A204.1 (cell line): ENCODE measurements at regions not wholly inside any gene's neighbourhood (a gene's known extent, or its start where the extent isn't known, plus 50 kb on each side); places are given as distances from the start of the nearest gene placed in this dataset.

ENCODE experiments used
- FAIRE-seq: peaks from 2 replicates; lab custom pipeline; 2012; peaks lifted over from hg19 to GRCh38; lab: Jason Lieb, UNC

DNA sequence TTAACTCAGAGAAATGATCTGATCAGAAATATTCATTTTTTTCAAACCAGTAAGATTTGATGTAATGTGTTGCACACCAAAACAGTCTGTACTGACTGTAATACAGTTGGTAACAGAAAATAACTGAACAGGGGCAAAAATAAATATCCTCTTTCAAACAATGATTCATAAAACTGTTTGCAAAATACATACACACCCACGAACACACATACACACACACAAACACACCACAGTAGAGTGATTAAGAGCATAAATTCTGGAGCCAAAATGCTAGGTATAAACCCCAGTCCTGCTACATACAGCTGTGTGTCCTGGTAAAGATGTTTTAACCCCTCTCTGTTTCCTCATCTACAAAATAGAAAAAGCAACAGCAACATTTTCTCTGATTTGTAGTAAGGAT is 376.6 kb downstream of the PDGFC start:
- FAIRE-seq: no peak

- FAIRE-seq: no peak
These were observed 377.0 kb downstream of the PDGFC start for GRCh38 chr4:156594624-156595023.

- peak; percentile 91 for FAIRE-seq
These were observed 378.1 kb downstream of the PDGFC start for GRCh38 chr4:156593464-156593863.

- no peak for FAIRE-seq
These were observed 379.9 kb downstream of the PDGFC start for GRCh38 chr4:156591679-156592078.

GRCh38 chr4:156584100-156584499 is 387.5 kb downstream of the PDGFC start:
- no peak for FAIRE-seq

DNA sequence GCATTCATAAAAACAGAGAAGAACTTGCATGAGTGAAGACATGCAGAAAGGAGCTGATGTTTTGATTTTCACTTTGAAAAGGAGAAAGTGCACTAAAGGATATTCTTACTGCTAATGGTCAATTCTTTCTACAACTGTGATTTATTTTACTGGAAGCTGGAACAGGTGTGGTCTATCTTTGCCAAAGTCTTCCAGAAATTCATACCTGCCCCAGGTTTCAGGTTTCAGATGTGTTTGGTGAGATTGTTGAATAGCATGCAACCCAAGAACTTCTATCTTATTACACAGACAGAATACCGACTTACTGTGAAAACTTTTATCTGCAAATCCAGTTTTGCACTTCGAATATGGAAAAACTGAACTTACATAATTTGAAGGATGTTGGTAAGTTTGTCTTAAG is 388.3 kb downstream of the PDGFC start:
- no peak for FAIRE-seq

DNA sequence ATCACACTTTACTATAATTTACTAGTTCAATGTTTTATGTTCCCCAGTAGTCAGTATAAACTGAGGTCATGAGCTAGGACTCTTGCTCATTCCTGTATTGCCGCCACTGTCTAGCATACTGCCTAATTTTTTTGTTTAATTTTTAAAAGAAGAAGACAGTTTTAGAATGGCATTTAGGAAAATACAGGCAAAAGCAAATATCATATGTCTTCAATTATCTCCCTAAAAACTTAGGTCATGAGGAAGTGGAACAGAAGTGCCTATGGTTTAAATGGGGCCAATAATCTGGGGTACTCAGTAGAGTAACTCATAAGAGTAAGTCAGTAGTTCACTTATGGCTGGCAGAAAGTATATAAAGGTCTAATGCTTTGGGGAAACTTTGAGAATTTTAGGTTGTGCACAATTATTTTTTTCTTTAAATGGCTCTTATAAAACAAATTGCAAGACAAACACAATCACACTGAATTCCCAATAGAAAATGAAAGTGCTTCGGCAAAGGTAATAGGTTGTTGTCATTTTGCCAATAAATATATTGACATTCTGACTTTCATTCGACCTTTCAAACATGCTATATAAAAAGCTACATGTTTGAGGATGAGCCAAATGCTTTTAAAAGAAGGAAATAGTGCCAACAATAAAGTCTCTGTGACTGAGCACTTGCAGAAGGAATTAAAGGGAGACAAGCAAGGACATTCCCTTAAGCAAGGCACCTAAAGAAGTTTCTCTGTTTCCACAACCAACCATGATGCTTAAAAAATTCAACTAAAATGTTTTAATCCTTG is 390.1 kb downstream of the PDGFC start:
- peak; percentile 95 for FAIRE-seq

DNA sequence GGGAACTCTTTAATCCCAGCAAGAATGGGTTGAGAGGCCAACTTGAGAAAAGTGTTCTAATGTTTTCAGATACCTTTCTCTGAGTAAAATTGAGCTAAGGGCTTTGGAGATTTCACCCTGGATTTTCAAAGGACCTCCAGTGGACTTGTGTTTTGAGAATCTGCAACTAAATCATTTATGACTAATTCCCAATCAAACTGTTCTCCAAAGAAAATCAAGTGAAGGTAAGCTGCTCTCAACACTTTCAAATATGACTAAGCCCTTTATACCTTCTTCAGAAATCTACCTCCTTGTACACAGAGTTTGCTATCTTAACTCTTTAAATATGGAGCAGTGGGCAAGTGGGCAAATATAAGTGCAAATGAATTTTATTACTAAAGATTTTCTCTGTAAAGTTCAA is 392.9 kb downstream of the PDGFC start:
- FAIRE-seq: no peak

- no peak for FAIRE-seq
These were observed 393.6 kb downstream of the PDGFC start for GRCh38 chr4:156578005-156578404.

GRCh38 chr4:156576946-156577345 is 394.7 kb downstream of the PDGFC start:
- no peak for FAIRE-seq

GRCh38 chr4:156575430-156576073 is 396.0 kb downstream of the PDGFC start:
- no peak for FAIRE-seq

- FAIRE-seq: no peak
These were observed 400.5 kb downstream of the PDGFC start for GRCh38 chr4:156571146-156571545.

GRCh38 chr4:156569535-156569934 is 402.1 kb downstream of the PDGFC start:
- FAIRE-seq: no peak

GRCh38 chr4:156568484-156568883 is 403.1 kb downstream of the PDGFC start:
- FAIRE-seq: no peak

DNA sequence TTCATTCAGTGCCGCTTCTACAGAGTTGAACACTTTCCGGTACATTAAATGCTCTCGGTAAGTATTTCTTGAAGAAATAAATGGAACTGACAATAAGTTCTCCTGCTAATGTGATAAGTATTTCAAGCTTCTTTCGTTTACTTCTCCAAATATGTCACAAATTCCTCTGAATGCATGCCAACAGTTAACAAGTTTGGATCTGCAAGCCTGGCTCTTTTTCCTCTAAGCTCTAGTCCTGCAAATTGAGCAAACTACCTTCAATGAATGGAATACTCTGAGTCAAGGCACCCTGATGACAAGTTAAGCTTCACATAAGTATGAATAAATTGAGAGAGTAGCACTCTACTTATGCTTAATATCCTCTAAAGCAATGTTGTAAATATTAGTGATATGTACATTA is 403.6 kb downstream of the PDGFC start:
- FAIRE-seq: no peak

DNA sequence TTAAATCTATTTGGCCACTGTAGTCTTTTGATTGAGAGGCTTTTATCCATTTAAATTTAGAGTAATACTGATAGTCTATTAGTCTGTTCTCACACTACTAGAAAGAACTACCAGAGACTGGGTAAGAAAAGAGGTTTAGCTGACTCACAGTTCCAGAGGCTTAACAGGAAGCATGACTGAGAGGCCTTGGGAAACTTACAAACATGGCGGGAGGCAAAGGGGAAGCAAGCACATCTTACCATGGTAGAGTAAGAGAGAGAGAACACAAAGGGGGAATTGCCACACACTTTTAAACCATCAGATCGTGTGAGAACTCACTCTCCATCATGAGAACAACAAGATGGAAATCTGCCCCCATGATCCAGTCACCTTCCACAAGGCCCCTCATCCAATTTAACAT is 410.9 kb downstream of the PDGFC start:
- no peak for FAIRE-seq

DNA sequence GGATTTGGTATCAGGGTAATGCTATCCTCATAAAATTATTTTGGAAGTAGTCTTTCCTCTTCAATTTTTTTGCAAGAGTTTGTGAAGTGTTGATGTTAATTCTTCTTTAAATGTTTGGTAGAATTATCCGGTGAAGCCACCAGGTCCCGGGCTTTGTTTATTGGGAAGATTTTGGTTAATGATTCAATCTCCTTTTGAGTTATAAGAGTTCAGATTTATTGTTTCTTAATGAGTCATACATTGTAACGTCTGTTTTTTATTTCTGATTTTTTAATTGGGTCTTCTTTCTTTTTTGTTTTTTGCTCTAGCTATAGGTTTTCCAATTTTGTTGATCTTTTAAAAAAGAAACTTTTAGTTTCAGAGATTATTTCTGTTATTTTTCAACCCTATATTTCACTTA is 412.3 kb downstream of the PDGFC start:
- FAIRE-seq: peak; percentile 14

DNA sequence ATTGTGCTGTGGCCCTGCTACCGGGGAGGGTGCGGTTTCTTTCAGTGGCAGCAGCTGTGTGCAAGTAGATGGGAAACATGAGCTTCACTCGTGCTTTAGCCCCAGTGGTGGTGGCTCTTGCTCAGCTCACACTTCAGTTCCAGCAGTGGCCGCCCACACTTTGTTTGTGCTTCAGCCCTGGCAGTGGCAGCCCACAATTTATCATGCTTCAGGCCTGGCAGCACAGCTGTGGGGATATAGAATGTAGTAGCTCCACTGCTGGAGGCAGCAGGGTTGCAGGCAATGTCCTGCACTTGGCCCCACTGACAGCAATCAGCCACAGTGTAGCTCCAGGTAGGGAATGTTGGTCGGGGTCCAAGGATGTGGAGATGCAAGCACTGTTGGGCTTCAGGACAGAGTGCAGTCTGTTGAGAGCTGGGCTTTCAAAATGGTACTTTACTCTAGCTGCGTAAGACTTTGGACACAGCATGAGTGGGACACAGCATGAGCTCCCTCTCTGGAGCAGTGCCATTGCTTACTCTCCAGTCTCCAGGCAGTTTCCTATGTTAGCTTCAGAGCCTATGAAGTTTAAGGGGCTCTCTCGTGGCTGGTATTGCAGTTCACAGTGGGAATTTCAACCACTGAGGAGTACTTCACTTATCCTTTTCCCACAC is 413.1 kb downstream of the PDGFC start:
- FAIRE-seq: no peak

GRCh38 chr4:156557920-156558319 is 413.7 kb downstream of the PDGFC start:
- no peak for FAIRE-seq

GRCh38 chr4:156556336-156556735 is 415.3 kb downstream of the PDGFC start:
- no peak for FAIRE-seq

DNA sequence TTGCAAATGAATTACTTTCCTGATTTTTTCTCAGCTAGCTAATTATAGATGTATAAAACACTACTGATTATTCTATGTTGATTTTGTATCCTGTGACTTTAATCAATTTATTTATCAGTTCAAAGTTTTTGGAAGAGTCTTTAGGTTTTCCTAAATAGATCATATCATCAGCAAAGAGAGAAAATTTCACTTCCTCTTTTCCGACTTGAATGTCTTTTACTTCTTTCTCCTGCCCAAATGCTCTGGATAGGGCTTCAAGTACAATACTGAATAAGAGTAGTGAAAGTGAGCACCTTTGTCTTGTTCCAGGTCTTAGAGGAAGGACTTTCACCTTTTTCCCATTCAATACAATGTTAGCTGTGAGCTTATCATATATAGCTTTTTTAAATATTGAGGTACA is 417.9 kb downstream of the PDGFC start:
- FAIRE-seq: no peak

GRCh38 chr4:156547891-156548290 is 423.7 kb downstream of the PDGFC start:
- FAIRE-seq: no peak

GRCh38 chr4:156547439-156547838 is 424.2 kb downstream of the PDGFC start:
- FAIRE-seq: no peak
